ENCODE measurements at regions not wholly inside any gene's neighbourhood (a gene's known extent, or its start where the extent isn't known, plus 50 kb on each side); places are given as distances from the start of the nearest gene placed in this dataset.

GRCh38 chr4:186345184-186345583, 79.2 kb downstream of the F11 start:
- Histone ChIP-seq H3K9me3 (no peaks in the 10 kb centered on the region), H3K4me1 (no peaks in the 10 kb centered on the region), H3K4me3 (no peak overlapping the region), H3K36me3 (no peaks in the 10 kb centered on the region), H3K27ac (no peak overlapping the region), H3K27me3 (peaks cover 0 to 8% of the 10 kb centered on the region in 2 donors)
- no peak for ATAC-seq
- DNase-seq = no peak
- intact Hi-C loops (cut with DNase I) = no loop called here
- TF ChIP-seq, protein P1, sequence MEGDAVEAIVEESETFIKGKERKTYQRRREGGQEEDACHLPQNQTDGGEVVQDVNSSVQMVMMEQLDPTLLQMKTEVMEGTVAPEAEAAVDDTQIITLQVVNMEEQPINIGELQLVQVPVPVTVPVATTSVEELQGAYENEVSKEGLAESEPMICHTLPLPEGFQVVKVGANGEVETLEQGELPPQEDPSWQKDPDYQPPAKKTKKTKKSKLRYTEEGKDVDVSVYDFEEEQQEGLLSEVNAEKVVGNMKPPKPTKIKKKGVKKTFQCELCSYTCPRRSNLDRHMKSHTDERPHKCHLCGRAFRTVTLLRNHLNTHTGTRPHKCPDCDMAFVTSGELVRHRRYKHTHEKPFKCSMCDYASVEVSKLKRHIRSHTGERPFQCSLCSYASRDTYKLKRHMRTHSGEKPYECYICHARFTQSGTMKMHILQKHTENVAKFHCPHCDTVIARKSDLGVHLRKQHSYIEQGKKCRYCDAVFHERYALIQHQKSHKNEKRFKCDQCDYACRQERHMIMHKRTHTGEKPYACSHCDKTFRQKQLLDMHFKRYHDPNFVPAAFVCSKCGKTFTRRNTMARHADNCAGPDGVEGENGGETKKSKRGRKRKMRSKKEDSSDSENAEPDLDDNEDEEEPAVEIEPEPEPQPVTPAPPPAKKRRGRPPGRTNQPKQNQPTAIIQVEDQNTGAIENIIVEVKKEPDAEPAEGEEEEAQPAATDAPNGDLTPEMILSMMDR (IDR thresholded peaks at IDR 0.05) = no peak

GRCh38 chr4:186342582-186342981, 76.6 kb downstream of the F11 start:
- TF ChIP-seq, protein P1 (IDR thresholded peaks at IDR 0.05) = no peak
- no peak for DNase-seq
- Histone ChIP-seq H3K4me3 (no peak overlapping the region), H3K27me3 (peaks cover 0 to 8% of the 10 kb centered on the region in 2 donors), H3K36me3 (no peaks in the 10 kb centered on the region), H3K9me3 (no peaks in the 10 kb centered on the region), H3K4me1 (no peaks in the 10 kb centered on the region), H3K27ac (no peak overlapping the region)
- intact Hi-C loops (cut with DNase I) = no loop called here
- ATAC-seq = peak; percentile 24

DNA sequence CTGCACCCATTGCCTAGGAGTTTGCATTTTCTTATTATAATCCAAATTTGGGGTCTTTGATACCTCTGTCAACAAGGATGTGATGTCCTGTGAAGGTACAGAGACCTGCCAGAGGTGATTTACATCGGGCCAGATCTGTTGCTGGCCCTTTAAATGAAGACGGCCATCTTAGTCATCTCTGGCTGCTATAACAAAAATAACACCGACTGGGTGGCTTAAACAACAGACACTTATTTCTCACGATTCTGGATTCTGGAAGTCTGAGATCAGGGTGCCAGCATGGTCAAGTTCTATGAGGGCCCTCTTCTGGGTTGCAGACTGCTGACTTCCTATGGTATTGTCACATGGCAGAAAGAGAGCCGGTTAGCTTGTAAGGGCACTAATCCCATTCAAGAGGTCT, 75.7 kb downstream of the F11 start:
- Histone ChIP-seq H3K36me3 (no peaks in the 10 kb centered on the region), H3K27me3 (peaks cover 0 to 8% of the 10 kb centered on the region in 2 donors), H3K27ac (no peak overlapping the region), H3K4me3 (no peak overlapping the region), H3K9me3 (no peaks in the 10 kb centered on the region), H3K4me1 (no peaks in the 10 kb centered on the region)
- no peak for ATAC-seq
- TF ChIP-seq, protein P1 (IDR thresholded peaks at IDR 0.05) = no peak
- intact Hi-C loops (cut with DNase I) = no loop called here
- DNase-seq = no peak

All from left lung (tissue), 4 donors.